HEK293T (cell line): ENCODE measurements at regions not wholly inside any gene's neighbourhood (a gene's known extent, or its start where the extent isn't known, plus 50 kb on each side); places are given as distances from the start of the nearest gene placed in this dataset.

ENCODE experiments used
- CTCF ChIA-PET: fragments of 350-600 bp; formaldehyde crosslinking; extraction: SDS; loops from one replicate; lab custom pipeline; 2021; ENCODE audit warnings: antibody characterized with exemption, inconsistent platforms; lab: Yijun Ruan, JAX
- POLR2A ChIA-PET: fragments of 350-600 bp; formaldehyde crosslinking; extraction: SDS; loops from one replicate; lab custom pipeline; 2020; ENCODE audit warnings: antibody characterized with exemption, inconsistent platforms; lab: Yijun Ruan, JAX
- DNase-seq: peaks from one replicate; pipeline ENCODE4 v3.0.0; 2012; ENCODE audit warnings: mixed read lengths; ENCODE audit errors: extremely low spot score
- ARNT ChIP-seq: fragments of 450-650 bp; IDR thresholded peaks from 2 replicates; pipeline ENCODE4 v1.6.1; 2017; ENCODE audit warnings: mild to moderate bottlenecking
- BHLHE40 ChIP-seq: fragments of 450-650 bp; IDR thresholded peaks from 2 replicates; pipeline ENCODE4 v1.6.1; 2016; ENCODE audit warnings: mild to moderate bottlenecking, moderate library complexity, borderline replicate concordance
- CTBP1 ChIP-seq: fragments of 450-650 bp; IDR thresholded peaks from 2 replicates; pipeline ENCODE4 v1.6.1; 2016; ENCODE audit warnings: borderline replicate concordance
- ELF4 ChIP-seq: fragments of 450-650 bp; IDR thresholded peaks from 2 replicates; pipeline ENCODE4 v1.6.1; 2017; ENCODE audit warnings: antibody characterized with exemption
- FOXA1 ChIP-seq: fragments of 450-650 bp; IDR thresholded peaks from 2 replicates; pipeline ENCODE4 v1.6.1; 2016; ENCODE audit warnings: mild to moderate bottlenecking
- FOXK2 ChIP-seq: fragments of 450-650 bp; IDR thresholded peaks from 2 replicates; pipeline ENCODE4 v1.6.1; 2016; ENCODE audit warnings: mild to moderate bottlenecking
- FOXM1 ChIP-seq: fragments of 450-650 bp; IDR thresholded peaks from 2 replicates; pipeline ENCODE4 v1.6.1; 2017; ENCODE audit warnings: mild to moderate bottlenecking, borderline replicate concordance
- HDGF ChIP-seq: fragments of 450-650 bp; IDR thresholded peaks from 2 replicates; pipeline ENCODE4 v1.6.1; 2017; ENCODE audit warnings: antibody characterized with exemption, borderline replicate concordance
- L3MBTL2 ChIP-seq: fragments of 450-650 bp; conservative IDR thresholded peaks from 2 replicates; pipeline ENCODE4 v1.6.1; 2016; ENCODE audit warnings: mild to moderate bottlenecking
- LEF1 ChIP-seq: fragments of 450-650 bp; IDR thresholded peaks from 2 replicates; pipeline ENCODE4 v1.6.1; 2017; ENCODE audit warnings: mild to moderate bottlenecking, borderline replicate concordance
- NFRKB ChIP-seq: fragments of 450-650 bp; IDR thresholded peaks from 2 replicates; pipeline ENCODE4 v1.6.1; 2016; ENCODE audit warnings: mild to moderate bottlenecking, moderate library complexity
- SP1 ChIP-seq: fragments of 450-650 bp; IDR thresholded peaks from 2 replicates; pipeline ENCODE4 v1.6.1; 2017
- SUZ12 ChIP-seq: fragments of 450-650 bp; IDR thresholded peaks from 2 replicates; pipeline ENCODE4 v1.6.1; 2016; ENCODE audit warnings: mild to moderate bottlenecking
- TARDBP ChIP-seq: fragments of 450-650 bp; IDR thresholded peaks from 2 replicates; pipeline ENCODE4 v1.6.1; 2016
- ZNF384 ChIP-seq: fragments of 450-650 bp; IDR thresholded peaks from 2 replicates; pipeline ENCODE4 v1.6.1; 2016
- TF ChIP-seq, protein P1 (sequence below): fragments of 450-650 bp; IDR thresholded peaks from 2 replicates; pipeline ENCODE4 v1.6.1; 2016

DNA sequence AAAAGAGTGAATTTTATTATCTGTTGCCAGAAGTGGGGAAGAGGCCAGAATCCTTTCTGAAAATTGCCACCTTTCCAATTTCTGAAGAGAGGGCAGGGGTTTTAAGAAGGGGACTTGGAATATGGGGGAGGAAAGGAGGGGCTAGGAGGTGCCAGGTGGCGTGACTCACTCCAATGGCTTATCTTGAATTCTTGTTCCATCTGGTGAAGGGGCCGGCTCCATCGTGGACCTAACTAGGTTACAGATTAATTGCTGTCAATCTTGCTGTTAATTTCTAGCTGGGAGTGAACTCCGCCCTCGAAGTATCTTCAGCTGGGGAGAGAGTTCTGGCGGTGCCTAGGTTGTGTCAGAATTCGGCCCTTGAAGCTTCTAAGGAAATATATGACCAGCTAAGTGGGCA lies 138.7 kb downstream of the YTHDC2 start:
- no peak for DNase-seq
- ChIA-PET POLR2A (no interaction called here), CTCF (no interaction called here)
- TF ChIP-seq SUZ12 = no peak
- no peak for TF ChIP-seq CTBP1
- no peak for TF ChIP-seq HDGF
- TF ChIP-seq L3MBTL2 = no peak
- no peak for TF ChIP-seq FOXM1
- no peak for TF ChIP-seq ARNT
- no peak for TF ChIP-seq FOXA1
- TF ChIP-seq LEF1 = no peak
- TF ChIP-seq, protein P1, sequence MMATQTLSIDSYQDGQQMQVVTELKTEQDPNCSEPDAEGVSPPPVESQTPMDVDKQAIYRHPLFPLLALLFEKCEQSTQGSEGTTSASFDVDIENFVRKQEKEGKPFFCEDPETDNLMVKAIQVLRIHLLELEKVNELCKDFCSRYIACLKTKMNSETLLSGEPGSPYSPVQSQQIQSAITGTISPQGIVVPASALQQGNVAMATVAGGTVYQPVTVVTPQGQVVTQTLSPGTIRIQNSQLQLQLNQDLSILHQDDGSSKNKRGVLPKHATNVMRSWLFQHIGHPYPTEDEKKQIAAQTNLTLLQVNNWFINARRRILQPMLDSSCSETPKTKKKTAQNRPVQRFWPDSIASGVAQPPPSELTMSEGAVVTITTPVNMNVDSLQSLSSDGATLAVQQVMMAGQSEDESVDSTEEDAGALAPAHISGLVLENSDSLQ = no peak
- TF ChIP-seq ZNF384 = no peak
- TF ChIP-seq ELF4 = no peak
- TF ChIP-seq FOXK2 = no peak
- no peak for TF ChIP-seq SP1
- no peak for TF ChIP-seq NFRKB
- TF ChIP-seq BHLHE40 = no peak
- TF ChIP-seq TARDBP = no peak

DNA sequence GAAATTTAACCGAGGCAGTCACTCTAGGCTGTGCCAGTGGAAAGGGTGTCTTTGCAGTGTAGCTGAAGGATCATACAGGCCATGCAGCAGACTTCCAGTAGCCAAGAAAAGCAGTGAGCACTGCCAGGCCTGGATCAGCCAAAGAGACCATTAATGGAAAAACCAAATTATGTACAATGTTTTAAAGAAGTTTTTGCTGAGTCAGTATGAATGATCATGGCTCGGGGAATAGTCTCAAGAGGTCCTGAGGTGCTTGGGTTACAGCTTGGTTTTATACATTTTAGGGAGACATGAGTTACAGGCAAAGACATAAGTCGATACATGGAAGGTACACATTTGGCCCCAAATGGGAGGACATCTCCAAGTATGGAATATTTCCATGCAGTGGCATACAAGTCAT lies 141.3 kb downstream of the YTHDC2 start:
- POLR2A ChIA-PET = no interaction called here
- DNase-seq = no peak
- TF ChIP-seq ELF4 (no peak), LEF1 (no peak), FOXA1 (no peak), SUZ12 (no peak), BHLHE40 (no peak), L3MBTL2 (no peak), FOXK2 (no peak), ZNF384 (no peak), CTBP1 (no peak), NFRKB (no peak), SP1 (no peak)
- TF ChIP-seq, protein P1 = no peak
- CTCF ChIA-PET = no interaction called here

GRCh38 chr5:113660206-113660605 lies 146.7 kb downstream of the YTHDC2 start:
- CTCF ChIA-PET = no interaction called here
- no peak for TF ChIP-seq ZNF384
- no peak for TF ChIP-seq FOXM1
- TF ChIP-seq TARDBP = no peak
- TF ChIP-seq LEF1 = no peak
- TF ChIP-seq BHLHE40 = no peak
- no peak for DNase-seq
- POLR2A ChIA-PET = no interaction called here

DNA sequence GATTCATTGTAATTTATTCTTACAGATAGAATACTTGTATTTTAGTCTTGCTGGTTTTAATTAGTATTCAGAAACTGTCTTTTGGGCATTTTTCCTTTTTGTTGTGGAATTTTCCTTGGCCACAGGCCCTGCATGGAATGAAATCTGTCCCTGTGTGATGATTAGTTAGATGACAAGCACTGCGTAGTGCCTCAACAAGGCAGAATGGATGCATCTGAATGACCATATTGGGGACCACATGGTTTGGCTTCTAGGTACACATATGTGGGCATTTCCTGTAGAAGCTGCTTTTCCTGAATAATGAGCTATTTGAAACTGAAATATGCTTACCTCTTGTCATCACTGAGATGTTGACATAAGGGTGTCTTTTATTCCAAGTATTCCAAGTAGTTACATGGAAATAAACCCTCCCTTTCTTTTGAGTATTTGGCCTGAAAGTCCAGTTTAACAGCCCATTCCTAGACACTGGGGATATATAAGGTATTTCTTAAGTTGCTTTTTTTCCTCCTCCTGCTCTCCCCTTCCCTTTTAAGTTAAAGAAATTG lies 147.3 kb downstream of the YTHDC2 start:
- no peak for TF ChIP-seq ZNF384
- no peak for TF ChIP-seq FOXK2
- TF ChIP-seq HDGF = no peak
- TF ChIP-seq ELF4 = no peak
- no peak for TF ChIP-seq CTBP1
- no peak for TF ChIP-seq FOXM1
- no peak for TF ChIP-seq ARNT
- TF ChIP-seq LEF1 = no peak
- TF ChIP-seq NFRKB = no peak
- TF ChIP-seq BHLHE40 = no peak
- TF ChIP-seq SP1 = no peak
- no peak for TF ChIP-seq SUZ12
- no peak for TF ChIP-seq FOXA1
- CTCF ChIA-PET = no interaction called here
- DNase-seq = no peak
- POLR2A ChIA-PET = no interaction called here

GRCh38 chr5:113663879-113664541 lies 150.5 kb downstream of the YTHDC2 start:
- ChIA-PET POLR2A (no interaction called here), CTCF (interaction anchor here (0.6 to 1.0 kb wide), 3 partner anchors 52 to 785 kb away, joined by 3 to 5 read pairs (median 4); no protein-coding TSS in a partner anchor)
- DNase-seq = peak; percentile 45
- TF ChIP-seq, protein P1 = no peak
- no peak for TF ChIP-seq ELF4
- TF ChIP-seq NFRKB = no peak
- TF ChIP-seq TARDBP = no peak
- no peak for TF ChIP-seq HDGF
- TF ChIP-seq FOXA1 = no peak
- TF ChIP-seq BHLHE40 = no peak
- TF ChIP-seq LEF1 = no peak
- TF ChIP-seq FOXM1 = no peak
- no peak for TF ChIP-seq L3MBTL2
- no peak for TF ChIP-seq ARNT
- no peak for TF ChIP-seq SUZ12
- TF ChIP-seq SP1 = no peak
- no peak for TF ChIP-seq FOXK2
- TF ChIP-seq CTBP1 = no peak
- no peak for TF ChIP-seq ZNF384

DNA sequence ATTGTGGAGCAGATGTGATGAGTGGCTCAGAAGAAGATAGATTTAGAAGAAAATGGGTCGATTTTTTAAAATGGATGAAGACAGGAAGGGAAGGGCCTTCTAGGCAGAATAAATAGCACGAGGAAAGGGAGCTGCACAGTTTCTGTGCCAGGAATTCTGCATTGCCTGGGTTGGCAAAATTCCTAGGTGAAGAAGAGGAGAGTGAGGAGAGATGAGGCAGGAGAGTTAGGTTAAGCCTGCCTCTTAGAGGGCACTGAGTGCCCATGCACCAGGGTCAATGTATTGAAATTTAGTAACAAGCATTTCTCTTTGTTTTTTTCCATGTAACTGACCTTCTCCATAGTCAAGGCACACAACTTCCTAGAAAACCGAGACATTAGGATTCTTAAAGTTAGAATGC lies 159.5 kb downstream of the YTHDC2 start:
- POLR2A ChIA-PET = interaction anchor here (0.5 kb wide), 1 partner anchor 61 kb away, joined by 3 read pairs; no protein-coding TSS in a partner anchor
- TF ChIP-seq ZNF384 = no peak
- TF ChIP-seq FOXK2 = no peak
- TF ChIP-seq FOXM1 = no peak
- no peak for TF ChIP-seq BHLHE40
- TF ChIP-seq SUZ12 = no peak
- TF ChIP-seq HDGF = no peak
- TF ChIP-seq L3MBTL2 = no peak
- no peak for TF ChIP-seq LEF1
- TF ChIP-seq CTBP1 = no peak
- no peak for DNase-seq
- CTCF ChIA-PET = interaction anchor here (0.6 kb wide), 1 partner anchor 132 kb away, joined by 3 read pairs; no protein-coding TSS in a partner anchor
